ENCODE measurements at regions not wholly inside any gene's neighbourhood (a gene's known extent, or its start where the extent isn't known, plus 50 kb on each side); places are given as distances from the start of the nearest gene placed in this dataset.

DNA sequence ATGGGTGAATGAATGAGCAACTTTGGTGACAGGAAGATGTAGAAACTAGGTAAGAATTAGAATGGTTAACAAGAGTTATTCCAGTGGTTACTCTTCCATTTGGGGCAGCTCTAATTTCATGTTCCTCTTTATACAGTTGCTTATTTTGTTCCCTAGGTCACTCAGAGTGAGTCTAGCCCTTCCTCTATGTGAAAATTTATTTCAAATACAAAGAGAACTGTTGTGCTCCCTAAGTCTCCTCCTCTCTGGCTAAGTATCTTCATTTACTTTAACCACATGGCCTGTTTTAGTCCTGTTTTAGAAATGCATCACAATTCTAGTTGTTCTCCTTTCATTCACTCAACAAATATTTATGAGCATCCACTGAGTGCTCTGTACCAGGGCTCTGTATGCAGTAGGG is 51.1 kb upstream of the HIF1A start:
- no peak for DNase-seq (ENCODE audit: low read depth)
- TF ChIP-seq CTCF (conservative IDR thresholded peaks at IDR 0.05; ENCODE audit: low read length) = no peak
- H3K4me3 ChIP-seq (ENCODE audit: low read length) = no peak overlapping the region

DNA sequence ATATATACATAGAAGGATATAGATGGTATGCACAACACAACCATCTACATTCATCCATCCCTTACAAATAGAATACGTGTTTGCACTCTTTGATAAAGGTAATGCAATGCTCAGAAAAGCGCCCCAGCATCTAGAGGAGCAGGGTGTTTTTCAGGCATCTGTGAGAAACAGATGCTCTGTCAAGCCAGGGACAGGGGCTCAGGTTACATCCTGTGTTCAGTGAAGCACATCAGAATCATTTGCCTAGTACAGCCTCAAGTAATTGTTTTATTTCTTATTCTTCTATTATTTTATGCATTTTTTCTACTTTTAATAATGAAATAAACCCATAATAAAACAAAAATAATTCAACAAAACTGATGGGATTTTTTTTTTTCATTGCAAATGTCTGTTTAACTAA is 50.5 kb upstream of the HIF1A start:
- no peak overlapping the region for H3K4me3 ChIP-seq (ENCODE audit: low read length)
- no peak for TF ChIP-seq CTCF (conservative IDR thresholded peaks at IDR 0.05; ENCODE audit: low read length)
- no peak for DNase-seq (ENCODE audit: low read depth)

GRCh38 chr14:61645247-61645646 is 50.1 kb upstream of the HIF1A start:
- no peak overlapping the region for H3K4me3 ChIP-seq (ENCODE audit: low read length)
- no peak for DNase-seq (ENCODE audit: low read depth)
- no peak for TF ChIP-seq CTCF (conservative IDR thresholded peaks at IDR 0.05; ENCODE audit: low read length)
